ENCODE measurements at regions not wholly inside any gene's neighbourhood (a gene's known extent, or its start where the extent isn't known, plus 50 kb on each side); places are given as distances from the start of the nearest gene placed in this dataset.

DNA sequence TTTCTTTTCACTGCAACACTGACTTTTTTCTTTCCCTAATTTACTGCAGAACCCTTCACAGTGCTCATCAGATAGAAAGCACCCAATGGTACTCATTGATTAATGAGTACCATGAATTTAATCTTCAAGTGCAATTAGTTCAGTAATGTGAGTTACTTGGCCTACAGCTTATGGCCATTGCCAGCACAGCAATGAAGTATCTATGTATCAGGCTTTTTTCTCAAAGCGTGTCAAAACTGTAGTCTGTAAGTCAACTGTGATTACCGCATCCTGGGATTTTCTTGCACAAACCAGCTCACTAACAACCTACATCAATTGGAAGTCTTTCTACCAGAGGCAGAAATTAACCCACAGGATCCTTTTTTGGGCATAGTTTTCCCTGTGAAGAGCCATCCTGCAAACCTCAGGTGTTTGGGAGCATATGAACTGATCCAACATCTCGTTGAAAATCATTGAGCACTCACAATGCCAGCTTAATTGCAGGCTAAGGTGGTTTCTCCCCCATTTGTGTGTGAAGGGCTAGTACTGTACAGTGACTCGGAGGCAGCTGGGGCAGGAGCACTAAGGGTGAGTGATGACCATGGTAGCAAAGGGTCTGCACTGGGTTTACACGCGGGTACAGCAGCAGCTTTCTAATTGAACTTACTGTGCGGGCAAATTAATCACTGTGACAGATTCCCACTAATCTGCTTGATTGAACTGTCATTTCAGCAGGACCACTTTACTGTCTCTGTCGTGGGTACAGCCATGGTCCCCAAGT is 619.3 kb downstream of the SNAPC1 start:
- TF ChIP-seq, protein P1, sequence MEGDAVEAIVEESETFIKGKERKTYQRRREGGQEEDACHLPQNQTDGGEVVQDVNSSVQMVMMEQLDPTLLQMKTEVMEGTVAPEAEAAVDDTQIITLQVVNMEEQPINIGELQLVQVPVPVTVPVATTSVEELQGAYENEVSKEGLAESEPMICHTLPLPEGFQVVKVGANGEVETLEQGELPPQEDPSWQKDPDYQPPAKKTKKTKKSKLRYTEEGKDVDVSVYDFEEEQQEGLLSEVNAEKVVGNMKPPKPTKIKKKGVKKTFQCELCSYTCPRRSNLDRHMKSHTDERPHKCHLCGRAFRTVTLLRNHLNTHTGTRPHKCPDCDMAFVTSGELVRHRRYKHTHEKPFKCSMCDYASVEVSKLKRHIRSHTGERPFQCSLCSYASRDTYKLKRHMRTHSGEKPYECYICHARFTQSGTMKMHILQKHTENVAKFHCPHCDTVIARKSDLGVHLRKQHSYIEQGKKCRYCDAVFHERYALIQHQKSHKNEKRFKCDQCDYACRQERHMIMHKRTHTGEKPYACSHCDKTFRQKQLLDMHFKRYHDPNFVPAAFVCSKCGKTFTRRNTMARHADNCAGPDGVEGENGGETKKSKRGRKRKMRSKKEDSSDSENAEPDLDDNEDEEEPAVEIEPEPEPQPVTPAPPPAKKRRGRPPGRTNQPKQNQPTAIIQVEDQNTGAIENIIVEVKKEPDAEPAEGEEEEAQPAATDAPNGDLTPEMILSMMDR (conservative IDR thresholded peaks at IDR 0.05 in 1 of 2, IDR thresholded peaks at IDR 0.05 in 1 of 2; ENCODE audit: low read depth in 1 of 2, low read length in 2 of 2): no peak
- TF ChIP-seq EZH2 (IDR thresholded peaks at IDR 0.05; ENCODE audit: low read length, missing control alignments): no peak

Data from fibroblast of lung (primary cell).